ENCODE measurements at regions not wholly inside any gene's neighbourhood (a gene's known extent, or its start where the extent isn't known, plus 50 kb on each side); places are given as distances from the start of the nearest gene placed in this dataset.

DNA sequence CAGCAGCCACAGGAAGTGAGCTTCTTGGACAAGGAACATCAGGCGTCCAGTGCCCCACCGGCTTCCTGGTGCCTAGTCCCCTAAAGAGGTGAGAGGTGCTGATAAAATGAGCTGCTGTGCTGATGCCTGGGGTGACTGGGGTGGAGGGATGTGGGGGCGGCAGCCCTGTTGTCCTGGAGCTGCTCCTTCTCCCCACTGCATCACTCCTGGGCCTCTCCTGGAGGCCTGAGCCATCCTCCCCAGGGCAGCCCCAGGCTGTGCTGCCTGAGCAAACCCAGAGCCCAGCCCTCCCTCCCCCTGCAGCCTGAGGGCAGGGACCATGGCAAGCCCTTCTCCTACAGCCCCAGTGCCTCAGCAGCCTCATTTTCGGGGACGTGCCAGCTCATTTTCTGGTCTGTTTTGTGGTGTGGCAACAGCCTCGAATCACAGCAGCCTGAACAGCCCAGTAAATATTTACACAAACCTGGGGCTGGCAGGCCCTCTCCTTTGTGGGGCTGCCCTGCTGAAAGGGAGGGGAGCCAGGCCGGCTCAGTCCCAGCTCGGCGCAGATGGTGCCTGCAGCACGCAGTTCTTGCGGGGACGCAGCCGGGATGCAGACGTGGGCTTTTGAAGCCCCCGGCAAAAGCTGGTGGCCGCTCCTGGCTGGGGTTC lies 259.9 kb downstream of the DLL1 start:
- no peaks in the 10 kb centered on the region for H3K27me3 ChIP-seq
- TF ChIP-seq CTCF (IDR thresholded peaks at IDR 0.05) = no peak
- intact Hi-C loops (cut with DNase I) = no loop called here
- DNase-seq (ENCODE audit: low spot score in 2 of 2) = peak in 1 of 2 donors; percentile 43
- no peak overlapping the region for H3K4me3 ChIP-seq
- no peak overlapping the region for H3K27ac ChIP-seq
- H3K36me3 ChIP-seq = no peaks in the 10 kb centered on the region
- no peaks in the 10 kb centered on the region for H3K4me1 ChIP-seq
- H3K9me3 ChIP-seq = no peaks in the 10 kb centered on the region

GRCh38 chr6:170030284-170030815 lies 260.5 kb downstream of the DLL1 start:
- H3K27me3 ChIP-seq = no peaks in the 10 kb centered on the region
- intact Hi-C loops (cut with DNase I) = no loop called here
- H3K4me3 ChIP-seq = no peak overlapping the region
- H3K4me1 ChIP-seq = no peaks in the 10 kb centered on the region
- H3K9me3 ChIP-seq = no peaks in the 10 kb centered on the region
- no peak for TF ChIP-seq CTCF (IDR thresholded peaks at IDR 0.05)
- DNase-seq (ENCODE audit: low spot score in 2 of 2) = peak in 1 of 2 donors; percentile 44
- H3K27ac ChIP-seq = no peak overlapping the region
- no peaks in the 10 kb centered on the region for H3K36me3 ChIP-seq

GRCh38 chr6:170029416-170030283 lies 261.2 kb downstream of the DLL1 start:
- H3K4me1 ChIP-seq = no peaks in the 10 kb centered on the region
- H3K27ac ChIP-seq = no peak overlapping the region
- intact Hi-C loops (cut with DNase I) = no loop called here
- no peak overlapping the region for H3K4me3 ChIP-seq
- H3K36me3 ChIP-seq = no peaks in the 10 kb centered on the region
- H3K9me3 ChIP-seq = no peaks in the 10 kb centered on the region
- no peak for TF ChIP-seq CTCF (IDR thresholded peaks at IDR 0.05)
- DNase-seq (ENCODE audit: low spot score in 2 of 2) = peak in 1 of 2 donors; percentile 33
- no peaks in the 10 kb centered on the region for H3K27me3 ChIP-seq

- Histone ChIP-seq H3K4me1 (no peaks in the 10 kb centered on the region), H3K9me3 (no peaks in the 10 kb centered on the region), H3K27ac (no peak overlapping the region), H3K36me3 (no peaks in the 10 kb centered on the region), H3K27me3 (no peaks in the 10 kb centered on the region), H3K4me3 (no peak overlapping the region)
- TF ChIP-seq CTCF (IDR thresholded peaks at IDR 0.05) = no peak
- intact Hi-C loops (cut with DNase I) = no loop called here
- DNase-seq (ENCODE audit: low spot score in 2 of 2) = peak in 1 of 2 donors; percentile 31
These were observed 262.1 kb downstream of the DLL1 start for GRCh38 chr6:170028629-170029345.

GRCh38 chr6:170027647-170028043 lies 263.2 kb downstream of the DLL1 start:
- no peaks in the 10 kb centered on the region for H3K4me1 ChIP-seq
- no peaks in the 10 kb centered on the region for H3K9me3 ChIP-seq
- DNase-seq (ENCODE audit: low spot score in 2 of 2) = peak in 1 of 2 donors; percentile 16
- no peaks in the 10 kb centered on the region for H3K36me3 ChIP-seq
- intact Hi-C loops (cut with DNase I) = no loop called here
- no peaks in the 10 kb centered on the region for H3K27me3 ChIP-seq
- no peak for TF ChIP-seq CTCF (IDR thresholded peaks at IDR 0.05)
- H3K4me3 ChIP-seq = no peak overlapping the region
- no peak overlapping the region for H3K27ac ChIP-seq
